GM21528 (cell line): ENCODE measurements at regions not wholly inside any gene's neighbourhood (a gene's known extent, or its start where the extent isn't known, plus 50 kb on each side); places are given as distances from the start of the nearest gene placed in this dataset.
"Not testable (repeated sequence)": the region's sequence is repeated elsewhere in the genome, so short reads cannot be mapped to it uniquely, and the experiment has no call there.

ENCODE experiments used
- ATAC-seq: cut with Tn5 transposase; IDR thresholded peaks from one replicate; pipeline ENCODE4 v1.9.1; 2021; ENCODE audit warnings: mild to moderate bottlenecking, moderate library complexity; ENCODE audit not compliant: unreplicated experiment, low FRiP score

DNA sequence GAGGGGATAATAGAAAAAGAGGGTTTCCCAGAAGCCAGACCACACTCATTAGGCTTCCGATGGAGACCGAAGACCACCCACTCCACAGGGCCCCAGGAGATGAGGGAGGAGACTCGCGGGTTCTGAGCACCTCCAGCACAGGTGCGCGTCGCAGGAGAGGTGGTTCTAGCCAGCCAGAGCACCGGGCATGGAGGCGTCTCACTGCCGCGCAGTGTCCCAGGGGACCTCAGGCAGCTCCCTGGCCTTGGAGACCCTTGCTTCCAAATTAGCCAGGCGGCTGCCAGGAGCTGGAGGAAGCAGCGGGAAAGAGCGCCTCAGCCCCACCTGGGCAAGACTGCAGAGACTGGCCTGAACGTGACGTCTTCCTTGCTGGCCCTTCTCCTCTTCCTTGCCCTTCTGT, 115.4 kb upstream of the FBXL7 start:
- no peak for ATAC-seq

DNA sequence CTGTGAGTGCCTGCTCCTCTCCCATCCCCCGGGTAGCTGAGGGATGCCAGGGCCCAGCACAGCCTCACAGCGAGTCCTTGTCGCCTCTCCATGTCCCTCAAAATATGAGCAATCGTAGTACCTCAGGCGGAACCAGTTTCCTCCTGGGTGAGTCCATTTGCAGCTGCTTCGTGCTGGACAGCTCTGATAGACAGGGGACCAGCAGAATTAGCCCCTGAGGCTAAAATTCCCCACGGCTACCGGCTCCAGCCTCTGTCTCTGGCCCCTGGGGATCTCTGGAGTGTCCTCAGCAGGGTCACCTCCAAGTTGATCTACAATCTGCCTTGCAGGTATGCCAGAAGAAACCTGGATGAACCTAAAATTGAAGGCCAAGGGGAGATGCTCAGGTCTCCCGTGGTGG, 115.8 kb upstream of the FBXL7 start:
- no peak for ATAC-seq

DNA sequence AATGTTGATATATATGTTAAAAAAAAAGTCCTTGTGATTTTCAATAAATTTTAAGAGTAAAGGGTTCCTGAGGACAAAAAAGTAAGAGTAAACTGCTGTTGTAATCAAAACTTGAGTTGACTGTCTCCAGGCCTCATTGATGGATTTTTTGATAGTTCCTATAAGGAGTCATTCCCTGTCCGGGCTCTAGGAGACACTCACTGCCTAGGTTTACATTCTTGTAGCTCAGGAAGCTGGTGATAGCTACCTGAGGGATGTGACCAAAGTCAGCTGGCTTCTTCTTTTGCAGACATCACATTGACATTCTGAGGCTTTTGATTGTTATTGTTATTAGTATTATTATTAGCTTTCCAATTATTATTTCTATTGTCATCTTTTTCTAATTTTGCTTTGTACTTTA, 116.5 kb upstream of the FBXL7 start:
- ATAC-seq, result no peak

DNA sequence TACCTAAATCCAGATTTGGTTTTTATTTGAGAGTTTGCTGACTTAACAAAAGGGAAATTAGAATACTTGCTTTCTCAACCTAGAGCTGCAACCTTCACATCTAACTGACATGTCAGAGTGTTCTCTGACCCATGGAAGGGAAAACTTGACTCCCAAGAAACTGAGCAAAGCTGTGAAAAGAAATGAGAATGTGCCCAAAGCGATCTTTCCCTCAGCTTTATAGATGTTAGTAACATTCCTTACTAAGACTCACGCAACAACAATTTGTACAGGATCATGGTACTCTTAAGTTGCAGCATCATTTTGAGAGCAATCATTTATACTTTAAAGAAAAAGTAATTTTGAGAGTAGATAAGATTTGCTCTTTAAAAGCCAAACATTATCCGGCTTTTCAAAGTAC, 117.0 kb upstream of the FBXL7 start:
- ATAC-seq, result no peak

DNA sequence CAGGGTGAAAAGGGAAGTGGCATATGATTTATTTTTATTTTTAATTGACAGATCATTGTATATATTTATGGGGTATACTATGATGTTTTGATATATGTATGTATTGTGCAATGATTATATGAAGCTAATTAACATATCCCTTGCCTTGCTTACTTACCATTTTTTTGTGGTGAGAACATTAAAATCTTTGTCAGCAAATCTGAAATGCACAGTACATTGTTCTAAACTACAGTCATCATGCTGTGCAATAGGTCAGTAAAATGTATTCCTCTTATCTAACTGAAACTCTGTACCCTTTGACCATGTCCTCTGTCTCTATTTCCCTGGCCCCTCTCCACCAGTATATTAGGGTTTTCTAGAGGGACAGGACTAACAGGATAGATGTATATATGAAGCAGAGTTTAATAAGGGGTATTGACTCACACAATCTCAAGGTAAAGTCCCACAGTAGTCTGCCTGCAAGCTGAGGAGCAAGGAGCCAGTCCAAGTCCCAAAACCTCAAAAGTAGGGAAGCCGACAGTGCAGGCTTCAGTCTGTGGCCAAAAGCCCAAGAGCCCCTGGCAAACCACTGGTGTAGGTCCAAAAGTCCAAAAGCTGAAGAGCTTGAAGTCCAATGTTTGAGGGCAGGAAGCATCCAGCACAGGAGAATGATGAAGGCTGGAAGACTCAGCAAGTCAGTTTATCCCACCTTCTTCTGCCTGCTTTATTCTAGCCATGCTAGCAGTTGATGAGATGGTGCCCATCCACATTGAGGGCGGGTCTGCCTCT, 122.2 kb upstream of the FBXL7 start:
- ATAC-seq, result no peak

DNA sequence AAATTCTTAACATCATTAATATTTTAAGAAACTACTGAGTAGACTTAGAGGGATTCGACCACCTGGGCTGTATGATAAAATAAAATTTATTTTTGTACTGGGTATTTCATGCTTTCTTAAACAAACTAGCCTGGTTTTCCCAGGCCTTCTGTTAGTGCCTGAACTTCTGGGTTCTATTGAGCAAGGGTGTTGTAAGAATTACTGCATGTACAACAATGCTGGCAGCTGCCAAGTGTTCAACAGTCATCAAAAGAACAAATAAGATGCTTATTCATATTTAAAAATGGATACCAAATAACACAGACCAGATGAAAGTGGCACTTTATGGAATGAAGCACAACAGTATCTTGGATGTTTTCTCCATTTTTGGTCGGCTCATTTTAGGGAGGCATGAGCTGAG, 123.2 kb upstream of the FBXL7 start:
- ATAC-seq, result no peak

DNA sequence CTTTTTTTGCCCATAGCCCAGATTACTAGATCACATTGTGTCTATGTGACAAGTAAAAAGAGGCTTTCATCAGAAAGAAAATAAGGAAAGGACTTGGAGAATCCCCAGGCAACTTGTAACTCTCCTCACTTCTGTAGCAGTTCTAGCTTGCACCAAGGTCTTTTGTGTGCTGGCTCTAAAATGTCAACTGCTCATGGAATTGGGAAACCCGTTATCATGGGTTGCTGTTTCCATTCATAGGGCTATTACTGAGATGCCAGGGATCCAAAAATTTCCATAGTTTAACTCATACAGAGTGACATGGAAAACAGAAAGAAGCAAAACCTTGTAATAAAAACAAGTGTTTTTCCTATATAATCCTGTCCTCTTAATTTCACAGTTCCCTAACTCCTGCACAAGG, 123.9 kb upstream of the FBXL7 start:
- no peak for ATAC-seq

DNA sequence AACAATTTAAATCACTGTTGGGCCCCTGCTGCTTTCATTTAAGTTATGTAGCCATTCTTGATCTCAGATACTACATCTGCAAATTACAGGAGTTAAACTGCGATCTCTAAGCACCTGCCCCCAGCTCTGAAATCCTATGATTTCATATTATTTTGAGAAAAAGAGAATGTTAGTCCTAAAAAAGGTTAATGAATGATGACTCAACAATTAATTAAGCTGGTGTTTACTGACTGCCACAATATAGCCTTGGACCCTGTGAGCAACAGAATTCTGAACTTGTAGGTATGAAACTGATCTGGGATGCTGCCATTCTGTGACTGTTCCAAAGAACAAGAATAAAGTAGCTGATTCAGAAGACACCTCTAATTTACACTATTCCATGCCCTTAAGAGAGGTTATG, 124.4 kb upstream of the FBXL7 start:
- ATAC-seq, result no peak

DNA sequence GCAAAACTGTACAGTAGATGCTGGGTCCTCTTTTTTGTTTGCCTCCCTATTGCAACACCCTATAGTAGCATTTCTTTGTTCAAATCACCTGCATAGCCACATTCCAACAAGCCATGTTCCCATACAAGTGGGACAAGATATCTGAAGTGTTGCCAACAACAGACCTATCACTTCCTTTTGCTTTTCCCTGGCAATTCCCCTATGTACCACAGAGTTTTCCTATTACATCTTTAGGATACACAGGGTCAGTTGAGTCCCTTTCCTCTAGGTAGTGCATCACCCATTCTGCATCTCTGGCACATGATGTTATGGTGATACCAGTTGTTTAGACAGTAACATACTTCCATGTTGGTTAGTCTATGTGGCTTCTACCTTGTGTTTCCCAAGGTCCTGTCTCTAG, 125.1 kb upstream of the FBXL7 start:
- ATAC-seq, result no peak

DNA sequence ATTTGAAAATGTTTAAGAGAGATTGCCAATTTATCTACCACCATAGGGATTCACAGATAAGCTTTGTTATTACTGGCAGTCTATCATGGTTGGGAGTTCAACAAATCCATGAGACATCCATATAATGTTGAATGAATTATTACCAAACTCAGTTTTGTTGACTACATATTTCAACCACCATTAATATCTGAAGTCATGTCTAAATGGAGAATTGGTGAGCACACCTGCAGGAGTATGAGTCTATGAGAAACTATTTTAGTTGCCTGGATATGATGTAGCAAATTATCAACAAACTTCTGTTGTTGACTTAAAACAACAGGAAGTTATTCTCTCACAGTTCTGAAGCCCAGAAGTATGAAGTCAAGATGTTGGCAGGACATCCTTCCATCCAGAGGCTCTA, 126.8 kb upstream of the FBXL7 start:
- no peak for ATAC-seq

DNA sequence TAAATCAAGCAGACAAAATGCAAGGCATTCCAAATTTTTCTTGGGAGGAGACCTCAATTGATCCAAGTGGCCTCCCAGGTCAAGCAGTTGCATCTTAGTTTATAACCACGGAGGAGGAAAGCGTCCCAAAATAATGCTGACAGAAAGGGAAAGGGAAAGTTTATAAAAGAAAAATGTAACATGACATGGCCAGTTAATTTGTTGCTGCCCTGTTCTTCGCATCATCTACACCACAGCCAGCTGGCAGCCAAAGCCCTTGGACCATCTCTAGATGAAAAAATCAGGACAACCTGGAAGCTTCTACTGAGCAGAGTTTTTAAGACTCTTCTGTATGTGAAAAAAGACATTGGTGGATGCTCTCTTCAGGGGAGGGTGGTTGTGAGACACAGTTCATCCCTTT, 128.8 kb upstream of the FBXL7 start:
- no peak for ATAC-seq

DNA sequence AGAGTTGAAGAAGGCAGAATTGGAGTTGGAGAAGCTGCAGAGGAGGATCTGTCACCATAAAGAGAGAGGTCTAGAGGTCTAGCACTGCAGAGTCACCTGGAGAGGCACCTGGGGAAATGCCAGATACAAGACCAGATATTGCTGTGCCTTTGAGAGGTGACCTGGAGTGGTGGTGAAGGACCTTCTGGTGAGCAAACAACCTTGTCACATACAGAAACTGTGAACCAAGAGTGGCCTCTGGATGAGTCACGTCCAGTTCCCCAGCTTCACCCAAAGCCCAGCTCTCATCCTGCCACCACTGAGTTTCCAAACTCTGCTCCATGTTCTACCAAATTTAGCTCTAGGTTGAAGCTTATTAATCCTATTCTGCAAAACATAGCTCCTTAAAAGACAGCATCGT, 131.1 kb upstream of the FBXL7 start:
- ATAC-seq, result no peak

DNA sequence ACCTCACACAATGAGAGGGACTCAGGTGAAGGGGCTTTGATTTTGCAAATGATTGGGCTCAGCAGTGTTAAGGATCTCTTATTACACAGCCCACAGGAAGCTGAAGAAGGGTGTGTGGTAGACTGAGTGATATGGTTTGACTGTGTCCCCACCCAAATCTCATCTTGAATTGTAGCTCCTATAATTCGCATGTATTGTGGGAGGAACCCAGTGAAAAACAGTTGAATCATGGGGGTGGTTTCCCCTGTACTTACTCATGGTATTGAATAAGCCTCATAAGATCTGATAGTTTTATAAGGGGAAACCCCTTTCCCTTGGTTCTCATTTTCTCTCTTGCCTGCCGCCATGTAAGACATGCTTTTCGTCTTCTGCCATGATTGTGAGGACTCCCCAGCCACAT, 132.5 kb upstream of the FBXL7 start:
- no peak for ATAC-seq

DNA sequence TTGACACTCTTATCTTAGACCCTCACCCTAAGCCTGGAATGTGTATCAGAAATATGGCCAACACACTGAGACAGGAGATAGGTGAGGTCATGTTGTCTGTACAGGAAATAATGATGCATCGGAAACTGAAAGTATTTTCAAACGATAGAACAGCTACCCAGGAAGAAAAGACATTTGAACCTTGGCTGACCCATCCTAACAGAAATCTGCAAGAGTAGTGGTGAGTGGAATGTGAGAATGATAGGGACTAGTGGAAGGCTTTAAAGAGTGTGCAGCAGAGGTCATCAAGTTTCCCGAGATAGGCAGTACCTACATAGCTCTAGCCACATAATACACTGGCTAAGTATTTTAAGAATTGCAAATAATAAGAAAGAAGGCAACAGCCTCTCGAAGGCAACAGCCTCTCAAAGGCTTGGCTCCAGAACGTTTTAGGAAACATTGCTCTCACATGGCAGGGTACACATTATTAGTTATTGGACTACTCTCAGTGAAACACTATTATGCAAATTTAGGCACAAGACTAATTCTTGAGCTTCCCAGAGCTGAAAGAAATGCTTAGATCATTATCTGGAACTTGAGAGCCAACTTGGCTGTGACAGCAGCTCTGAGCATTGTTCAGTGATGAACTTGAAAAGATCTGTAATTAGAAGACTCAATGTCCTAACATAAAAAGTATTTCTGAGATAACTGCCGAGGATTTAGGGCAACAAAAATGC, 133.1 kb upstream of the FBXL7 start:
- no peak for ATAC-seq

DNA sequence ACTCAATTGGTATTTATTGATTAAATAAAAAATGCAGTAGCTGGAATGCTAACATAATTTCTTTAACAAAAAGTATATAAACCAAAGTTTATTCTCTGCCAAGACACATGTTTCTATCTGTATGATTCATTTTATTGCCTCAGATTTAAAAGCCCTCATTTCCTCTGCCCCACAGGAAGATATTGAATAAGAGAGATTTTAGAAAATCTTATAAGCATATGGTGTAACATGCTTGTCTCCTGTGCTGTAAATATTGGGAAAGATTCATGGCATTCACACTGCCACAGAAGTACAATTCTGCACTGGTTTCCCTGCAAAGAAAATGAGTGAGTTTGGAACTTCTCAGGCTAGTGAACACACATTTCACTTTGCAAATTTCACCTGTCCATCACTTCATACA, 134.9 kb upstream of the FBXL7 start:
- no peak for ATAC-seq

DNA sequence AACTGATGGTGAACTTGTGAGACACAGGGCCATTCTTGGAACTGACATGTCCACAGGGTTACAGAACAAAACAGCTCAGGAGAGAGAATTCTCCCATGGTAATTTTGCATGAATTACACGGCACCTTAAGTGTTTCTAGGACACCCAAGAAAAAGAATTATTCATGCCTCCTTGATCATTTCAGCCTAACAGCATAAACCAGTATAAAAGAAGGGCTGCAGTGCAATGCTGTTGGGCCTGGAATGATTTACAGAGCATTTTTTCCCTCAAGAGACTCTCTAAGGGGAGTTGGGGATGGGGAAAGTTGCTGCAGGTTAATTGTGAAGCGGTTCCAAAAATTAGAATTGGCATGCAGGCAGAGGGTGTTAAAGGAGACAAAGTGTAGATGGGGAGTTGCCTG, 136.4 kb upstream of the FBXL7 start:
- ATAC-seq, result no peak

DNA sequence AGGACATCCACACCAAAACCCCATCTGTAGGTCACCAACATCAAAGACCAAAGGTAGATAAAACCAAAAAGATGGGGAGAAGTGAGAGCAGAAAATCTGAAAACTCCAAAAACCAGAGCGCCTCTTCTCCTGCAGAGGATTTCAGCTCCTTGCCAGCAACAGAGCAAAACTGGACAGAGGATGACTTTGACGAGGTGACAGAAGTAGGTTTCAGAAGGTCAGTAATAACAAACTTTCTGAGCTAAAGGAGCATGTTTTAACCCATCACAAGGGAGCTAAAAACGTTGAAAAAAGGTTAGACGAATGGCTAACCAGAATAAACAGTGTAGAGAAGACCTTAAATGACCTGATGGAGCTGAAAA, 142.9 kb upstream of the FBXL7 start:
- ATAC-seq, result not testable (repeated sequence)

DNA sequence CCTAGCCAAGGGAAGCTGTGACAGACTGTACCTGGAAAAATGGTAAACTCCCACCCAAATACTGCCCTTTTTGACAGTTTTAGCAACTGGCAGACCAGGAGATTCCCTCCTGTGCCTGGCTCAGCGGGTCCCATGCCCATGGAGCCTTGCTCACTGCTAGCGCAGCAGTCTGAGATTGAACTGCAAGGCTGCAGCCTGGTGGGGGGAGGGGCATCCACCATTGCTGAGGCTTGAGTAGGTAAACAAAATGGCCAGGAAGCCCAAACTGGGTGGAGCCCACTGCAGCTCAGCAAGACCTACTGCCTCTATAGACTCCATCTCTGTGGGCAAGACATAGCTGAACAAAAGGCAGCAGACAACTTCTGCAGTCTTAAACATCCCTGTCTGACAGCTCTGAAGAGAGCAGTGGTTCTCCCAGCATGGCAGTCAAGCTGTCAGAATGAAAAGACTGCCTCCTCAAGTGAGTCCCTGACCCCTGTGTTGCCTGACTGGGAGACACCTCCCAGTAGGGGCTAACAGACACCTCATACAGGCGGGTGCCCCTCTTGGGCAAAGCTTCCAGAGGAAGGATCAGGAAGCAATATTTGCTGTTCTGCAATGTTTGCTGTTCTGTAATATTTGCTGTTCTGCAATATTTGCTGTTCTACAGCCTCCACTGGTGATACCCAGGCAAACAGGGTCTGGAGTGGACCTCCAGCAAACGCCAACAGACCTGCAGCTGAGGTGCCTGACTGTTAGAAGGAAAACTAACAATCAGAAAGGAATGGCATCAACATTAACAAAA, 143.5 kb upstream of the FBXL7 start:
- not testable (repeated sequence) for ATAC-seq

DNA sequence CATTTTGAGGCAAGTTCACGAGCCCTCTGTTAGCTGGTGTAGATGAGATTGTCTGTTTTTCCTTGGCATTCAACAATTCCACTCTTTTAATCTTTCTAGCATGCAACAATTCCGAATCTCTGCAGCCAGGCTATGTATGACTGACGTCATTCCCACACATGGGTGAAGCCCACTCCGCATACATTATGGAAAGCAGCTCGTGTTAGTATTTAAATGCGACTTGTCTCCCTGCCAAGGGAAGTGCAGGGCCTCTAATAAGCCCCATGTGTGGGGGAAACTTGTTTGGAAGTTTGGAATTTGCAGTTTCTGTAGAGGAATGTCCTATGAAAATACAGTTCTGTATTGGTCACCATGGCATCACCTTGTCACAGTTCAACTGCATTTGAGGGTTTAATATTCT, 146.0 kb upstream of the FBXL7 start:
- ATAC-seq, result no peak

DNA sequence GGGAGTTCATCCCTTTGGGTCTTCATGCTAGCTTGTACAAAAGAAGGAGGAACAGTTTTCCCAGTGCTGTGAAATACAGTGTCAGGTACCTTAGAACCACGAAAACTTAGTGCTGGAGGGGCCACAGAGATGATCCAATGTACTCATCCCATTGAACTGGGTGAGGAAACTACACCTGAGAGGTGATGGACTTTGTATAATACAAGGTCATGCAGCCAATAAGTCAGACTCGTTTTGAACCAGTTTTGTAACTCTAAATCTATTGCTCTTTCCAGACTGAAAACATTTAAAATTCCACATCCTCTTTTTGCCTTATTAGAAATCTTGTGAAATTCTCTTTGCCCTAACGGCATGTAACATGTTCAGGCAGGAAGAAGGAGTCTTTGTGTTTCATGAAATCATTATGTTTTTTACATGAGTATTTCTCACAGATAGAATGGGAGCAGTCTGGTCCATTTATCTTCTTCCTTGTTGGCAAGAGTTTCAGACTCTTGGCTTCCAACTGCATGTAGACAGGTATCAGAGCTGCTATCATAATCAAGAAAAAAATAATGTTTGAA, 146.8 kb upstream of the FBXL7 start:
- ATAC-seq, result no peak

DNA sequence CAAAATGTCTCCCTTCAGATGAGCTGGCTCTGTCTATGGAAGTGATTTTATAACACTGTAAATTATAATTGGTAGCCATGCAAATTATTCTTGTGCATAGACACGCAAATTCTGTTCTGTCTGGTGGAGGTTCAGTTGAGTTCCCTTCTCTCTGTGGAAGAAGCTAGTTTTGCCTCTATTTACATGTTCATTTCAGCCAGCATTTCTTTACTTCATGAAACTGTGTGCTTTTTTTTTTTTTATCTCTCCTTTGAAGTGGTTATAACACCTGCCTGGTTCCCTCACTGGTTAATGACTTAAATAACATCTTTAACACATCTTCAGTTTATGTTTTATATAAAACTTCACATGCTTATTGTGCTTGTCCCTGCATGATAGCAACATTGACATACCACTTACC, 149.4 kb upstream of the FBXL7 start:
- ATAC-seq, result no peak
